Chondrocyte (in vitro differentiated cells): ENCODE measurements at regions not wholly inside any gene's neighbourhood (a gene's known extent, or its start where the extent isn't known, plus 50 kb on each side); places are given as distances from the start of the nearest gene placed in this dataset.
"Not testable (repeated sequence)": the region's sequence is repeated elsewhere in the genome, so short reads cannot be mapped to it uniquely, and the experiment has no call there.

Experiments
- DNase-seq: peaks from one replicate; pipeline ENCODE4 v3.0.0; 2021; ENCODE audit warnings: mixed read lengths, low spot score
- H3K27ac Mint-ChIP-seq: one replicate; pipeline ENCODE4 v1.8.0; 2021; ENCODE audit warnings: mild to moderate bottlenecking, moderate library complexity, mixed read lengths; ENCODE audit not compliant: unreplicated experiment
- H3K27me3 Mint-ChIP-seq: 2 replicates; pipeline ENCODE4 v1.8.0; 2021; ENCODE audit warnings: low read depth, mixed read lengths
- H3K36me3 Mint-ChIP-seq: 2 replicates; pipeline ENCODE4 v1.8.0; 2021; ENCODE audit warnings: low read depth, mixed read lengths
- H3K4me1 Mint-ChIP-seq: 2 replicates; pipeline ENCODE4 v1.8.0; 2021; ENCODE audit warnings: low read depth, mild to moderate bottlenecking, mixed read lengths
- H3K4me3 Mint-ChIP-seq: one replicate; pipeline ENCODE4 v1.8.0; 2021; ENCODE audit warnings: mild to moderate bottlenecking, moderate library complexity, mixed read lengths; ENCODE audit not compliant: unreplicated experiment
- H3K9me3 Mint-ChIP-seq: 2 replicates; pipeline ENCODE4 v1.8.0; 2021; ENCODE audit warnings: low read depth, mixed read lengths
- TF ChIP-seq, protein P1 (sequence below): fragments of 200-600 bp; sonication (generic); IDR thresholded peaks from 2 replicates; pipeline ENCODE4 v1.5.0; 2021; ENCODE audit warnings: antibody characterized with exemption, mild to moderate bottlenecking, moderate library complexity

DNA sequence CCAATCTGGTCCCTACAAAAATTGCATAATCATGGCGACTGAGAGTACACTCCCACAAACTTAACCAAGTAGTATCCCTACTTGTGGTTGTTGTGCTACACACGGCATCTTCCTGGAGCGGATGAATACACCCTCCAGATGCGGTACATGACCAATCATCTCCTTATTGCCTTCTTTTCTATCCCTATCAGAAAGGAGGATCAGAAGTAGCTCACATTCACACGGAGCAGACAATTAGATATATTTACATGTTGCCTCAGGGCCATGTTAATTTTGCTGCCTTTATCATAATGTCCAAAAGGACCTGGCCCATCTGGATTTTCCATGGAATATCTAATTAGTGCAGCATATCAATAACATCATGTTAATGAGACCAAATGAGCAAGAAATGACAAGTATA is 96.4 kb upstream of the RNU6-1 start:
- Mint-ChIP-seq H3K4me1 (peaks cover 20% of the 10 kb centered on the region), H3K4me3 (no peak overlapping the region), H3K36me3 (no peaks in the 10 kb centered on the region), H3K27ac (no peak overlapping the region), H3K9me3 (no peaks in the 10 kb centered on the region), H3K27me3 (no peaks in the 10 kb centered on the region)
- no peak for DNase-seq
- TF ChIP-seq, protein P1, sequence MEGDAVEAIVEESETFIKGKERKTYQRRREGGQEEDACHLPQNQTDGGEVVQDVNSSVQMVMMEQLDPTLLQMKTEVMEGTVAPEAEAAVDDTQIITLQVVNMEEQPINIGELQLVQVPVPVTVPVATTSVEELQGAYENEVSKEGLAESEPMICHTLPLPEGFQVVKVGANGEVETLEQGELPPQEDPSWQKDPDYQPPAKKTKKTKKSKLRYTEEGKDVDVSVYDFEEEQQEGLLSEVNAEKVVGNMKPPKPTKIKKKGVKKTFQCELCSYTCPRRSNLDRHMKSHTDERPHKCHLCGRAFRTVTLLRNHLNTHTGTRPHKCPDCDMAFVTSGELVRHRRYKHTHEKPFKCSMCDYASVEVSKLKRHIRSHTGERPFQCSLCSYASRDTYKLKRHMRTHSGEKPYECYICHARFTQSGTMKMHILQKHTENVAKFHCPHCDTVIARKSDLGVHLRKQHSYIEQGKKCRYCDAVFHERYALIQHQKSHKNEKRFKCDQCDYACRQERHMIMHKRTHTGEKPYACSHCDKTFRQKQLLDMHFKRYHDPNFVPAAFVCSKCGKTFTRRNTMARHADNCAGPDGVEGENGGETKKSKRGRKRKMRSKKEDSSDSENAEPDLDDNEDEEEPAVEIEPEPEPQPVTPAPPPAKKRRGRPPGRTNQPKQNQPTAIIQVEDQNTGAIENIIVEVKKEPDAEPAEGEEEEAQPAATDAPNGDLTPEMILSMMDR = no peak

DNA sequence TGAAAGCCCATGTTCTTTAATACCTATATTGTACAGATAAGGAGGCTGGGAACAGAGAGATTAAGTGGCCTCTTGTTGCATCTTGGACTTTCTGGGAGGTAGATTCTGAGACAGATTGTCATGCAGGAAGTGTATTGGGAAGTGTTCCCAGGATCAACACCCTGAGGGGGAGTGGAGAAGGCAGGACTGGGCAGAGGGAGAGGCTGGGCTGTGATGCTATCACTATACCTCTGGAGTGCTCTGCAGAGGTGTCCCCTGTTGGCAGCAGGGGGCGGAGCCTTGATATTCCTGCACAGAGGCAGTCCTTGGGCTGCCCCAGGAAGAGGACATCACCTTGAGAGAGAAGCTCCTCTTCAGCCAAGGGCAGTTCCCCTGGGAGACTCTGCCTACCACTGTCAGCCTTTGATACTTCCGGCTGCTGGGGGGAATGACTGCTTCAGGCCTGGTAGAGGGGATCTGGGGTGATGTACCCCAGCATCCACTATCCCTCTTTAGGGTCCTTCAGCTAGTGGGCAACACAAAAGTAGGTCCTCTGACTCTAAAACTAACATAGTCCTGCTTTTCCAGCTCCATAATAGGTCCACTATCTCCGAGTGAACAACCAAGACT is 97.4 kb upstream of the RNU6-1 start:
- Mint-ChIP-seq H3K9me3 (no peaks in the 10 kb centered on the region), H3K27ac (no peak overlapping the region), H3K27me3 (no peaks in the 10 kb centered on the region), H3K4me3 (no peak overlapping the region), H3K36me3 (no peaks in the 10 kb centered on the region), H3K4me1 (peaks cover 22% of the 10 kb centered on the region)
- DNase-seq = no peak
- TF ChIP-seq, protein P1 = no peak

DNA sequence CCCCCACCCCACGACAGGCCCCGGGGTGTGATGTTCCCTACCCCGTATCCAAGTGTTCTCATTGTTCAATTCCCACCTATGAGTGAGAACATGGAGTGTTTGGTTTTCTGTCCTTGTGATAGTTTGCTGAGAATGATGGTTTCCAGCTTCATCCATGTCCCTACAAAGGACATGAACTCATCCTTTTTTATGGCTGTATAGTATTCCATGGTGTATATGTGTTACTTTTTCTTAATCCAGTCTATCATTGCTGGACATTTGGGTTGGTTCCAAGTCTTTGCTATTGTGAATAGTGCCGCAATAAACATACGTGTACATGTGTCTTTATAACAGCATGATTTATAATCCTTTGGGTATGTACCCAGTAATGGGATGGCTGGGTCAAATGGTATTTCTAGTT is 99.3 kb upstream of the RNU6-1 start:
- DNase-seq = not testable (repeated sequence)

DNA sequence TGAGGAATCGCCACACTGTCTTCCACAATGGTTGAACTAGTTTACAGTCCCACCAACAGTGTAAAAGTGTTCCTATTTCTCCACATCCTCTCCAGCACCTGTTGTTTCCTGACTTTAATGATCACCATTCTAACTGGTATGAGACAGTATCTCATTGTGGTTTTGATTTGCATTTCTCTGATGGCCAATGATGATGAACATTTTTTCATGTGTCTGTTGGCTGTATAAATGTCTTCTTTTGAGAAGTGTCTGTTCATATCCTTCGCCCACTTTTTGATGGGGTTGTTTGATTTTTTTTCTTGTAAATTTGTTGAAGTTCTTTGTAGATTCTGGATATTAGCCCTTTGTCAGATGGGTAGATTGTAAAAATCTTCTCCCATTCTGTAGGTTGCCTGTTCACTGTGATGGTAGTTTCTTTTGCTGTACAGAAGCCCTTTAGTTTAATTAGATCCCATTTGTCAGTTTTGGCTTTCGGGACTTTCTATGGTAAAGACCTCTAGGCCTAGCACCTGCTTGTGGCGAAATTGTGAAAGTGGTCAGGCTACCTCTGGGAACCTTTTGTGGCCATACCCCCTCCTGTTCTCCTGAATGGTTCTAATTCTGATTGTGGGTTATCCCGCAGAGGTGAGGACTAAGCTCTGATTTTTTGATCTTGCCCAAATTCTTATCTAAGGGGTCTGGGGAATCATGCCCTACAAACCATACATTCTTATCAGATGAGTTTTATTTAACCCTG is 99.9 kb upstream of the RNU6-1 start:
- not testable (repeated sequence) for DNase-seq

More for the DNA sequence above, 99.3 kb upstream of the RNU6-1 start:
- not testable (repeated sequence) for H3K4me3 Mint-ChIP-seq, H3K9me3 Mint-ChIP-seq, H3K27ac Mint-ChIP-seq, H3K36me3 Mint-ChIP-seq, H3K27me3 Mint-ChIP-seq
- H3K4me1 Mint-ChIP-seq = peaks cover 34% of the 10 kb centered on the region

DNA sequence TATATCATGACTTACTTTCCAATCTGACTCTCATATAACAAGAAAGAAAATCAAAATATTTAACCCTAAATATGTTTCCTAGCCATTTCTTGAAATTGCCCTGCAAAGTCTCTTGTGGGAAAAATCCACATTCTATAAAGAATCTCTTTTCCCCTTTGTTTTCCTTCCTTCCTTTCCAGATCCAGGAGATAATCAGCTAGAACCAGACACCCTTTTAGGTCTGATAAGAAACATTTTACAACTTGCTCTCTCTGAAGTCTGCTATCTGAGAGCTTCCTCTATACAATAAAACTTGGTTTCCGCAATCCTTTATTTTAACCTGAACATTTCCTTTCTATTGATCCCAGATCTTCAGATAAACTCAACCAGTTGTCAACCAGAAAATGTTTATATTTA is 100.5 kb upstream of the RNU6-1 start:
- TF ChIP-seq, protein P1 = no peak
- peaks cover 43% of the 10 kb centered on the region for H3K4me1 Mint-ChIP-seq
- H3K27ac Mint-ChIP-seq = no peak overlapping the region
- H3K27me3 Mint-ChIP-seq = no peaks in the 10 kb centered on the region
- H3K9me3 Mint-ChIP-seq = no peaks in the 10 kb centered on the region
- DNase-seq = no peak
- no peaks in the 10 kb centered on the region for H3K36me3 Mint-ChIP-seq
- H3K4me3 Mint-ChIP-seq = no peak overlapping the region

More for the DNA sequence above, 99.9 kb upstream of the RNU6-1 start:
- peaks cover 39% of the 10 kb centered on the region for H3K4me1 Mint-ChIP-seq
- not testable (repeated sequence) for H3K9me3 Mint-ChIP-seq, H3K27me3 Mint-ChIP-seq, H3K36me3 Mint-ChIP-seq, H3K4me3 Mint-ChIP-seq, H3K27ac Mint-ChIP-seq

DNA sequence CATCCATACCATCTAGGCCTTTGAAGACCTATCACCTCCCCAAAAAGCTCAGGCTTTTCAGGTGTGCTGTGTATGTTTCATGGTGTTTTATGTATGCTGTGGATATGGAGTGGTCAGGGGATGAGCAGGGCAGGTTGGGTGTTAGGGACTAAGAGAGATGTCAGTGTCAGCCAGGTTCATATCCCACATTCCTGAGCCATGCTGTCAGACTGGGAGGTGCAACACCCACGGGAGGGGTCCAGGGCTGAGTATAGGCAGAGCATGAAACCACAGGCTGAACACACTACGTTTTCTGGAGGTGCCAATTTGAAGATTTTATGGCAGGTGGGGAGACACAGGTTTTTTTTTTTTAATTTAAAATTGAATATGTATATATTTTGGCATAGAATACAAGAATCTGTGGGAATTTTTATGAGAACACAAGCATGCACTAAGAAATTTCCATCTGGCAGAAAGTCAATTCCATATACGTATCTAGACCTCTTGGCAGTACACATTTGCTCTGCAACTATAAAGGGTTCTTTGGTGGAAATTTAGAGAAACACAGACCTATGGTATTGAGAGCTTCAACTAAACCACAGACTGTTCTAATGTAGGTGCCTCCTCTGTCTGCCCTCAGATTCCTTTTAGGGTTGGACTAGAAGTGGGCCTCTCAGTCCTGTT is 101.9 kb upstream of the RNU6-1 start:
- H3K9me3 Mint-ChIP-seq = no peaks in the 10 kb centered on the region
- H3K27me3 Mint-ChIP-seq = no peaks in the 10 kb centered on the region
- no peak overlapping the region for H3K4me3 Mint-ChIP-seq
- peak overlapping the region; percentile 68 for H3K27ac Mint-ChIP-seq
- TF ChIP-seq, protein P1 = no peak
- H3K36me3 Mint-ChIP-seq = no peaks in the 10 kb centered on the region
- DNase-seq = no peak
- peaks cover 57% of the 10 kb centered on the region for H3K4me1 Mint-ChIP-seq
